ENCODE measurements at regions not wholly inside any gene's neighbourhood (a gene's known extent, or its start where the extent isn't known, plus 50 kb on each side); places are given as distances from the start of the nearest gene placed in this dataset.
"Not testable (repeated sequence)": the region's sequence is repeated elsewhere in the genome, so short reads cannot be mapped to it uniquely, and the experiment has no call there.

DNA sequence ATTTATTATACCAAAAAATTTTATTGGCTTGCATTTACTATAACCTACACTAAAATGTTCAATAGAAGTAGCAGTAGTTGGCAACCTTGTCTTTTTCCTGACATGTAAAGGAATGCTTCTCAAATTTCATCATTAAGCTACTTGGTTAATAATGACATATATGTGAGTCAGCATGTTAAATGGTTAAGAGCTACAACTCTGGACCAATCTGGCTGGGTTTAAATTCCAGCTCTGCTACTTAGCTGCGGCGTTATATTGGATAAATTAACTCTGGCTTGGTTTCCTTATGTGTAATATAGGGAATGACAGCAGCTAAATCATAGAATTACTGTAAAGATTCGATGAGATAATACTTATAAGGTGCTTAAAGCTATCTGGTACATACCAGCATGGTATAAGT lies 53.7 kb upstream of the OTOGL start:
- DNase-seq: no peak

DNA sequence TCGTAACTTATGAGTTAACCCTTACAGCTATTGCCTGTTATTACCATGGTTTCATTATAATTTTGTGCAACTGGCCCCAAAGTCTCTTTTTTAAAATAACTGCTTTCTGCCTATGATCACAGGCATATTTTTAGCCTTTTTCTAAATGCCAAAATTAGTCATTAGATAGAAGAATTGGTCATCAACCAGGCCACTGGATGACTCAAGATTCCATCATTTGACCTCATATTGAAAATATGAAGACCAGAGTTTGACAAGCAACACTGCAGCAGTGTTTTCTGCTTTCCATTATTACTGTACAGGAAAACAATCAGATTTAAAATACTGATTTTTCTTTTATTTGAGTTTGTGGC lies 54.7 kb upstream of the OTOGL start:
- no peak for DNase-seq

DNA sequence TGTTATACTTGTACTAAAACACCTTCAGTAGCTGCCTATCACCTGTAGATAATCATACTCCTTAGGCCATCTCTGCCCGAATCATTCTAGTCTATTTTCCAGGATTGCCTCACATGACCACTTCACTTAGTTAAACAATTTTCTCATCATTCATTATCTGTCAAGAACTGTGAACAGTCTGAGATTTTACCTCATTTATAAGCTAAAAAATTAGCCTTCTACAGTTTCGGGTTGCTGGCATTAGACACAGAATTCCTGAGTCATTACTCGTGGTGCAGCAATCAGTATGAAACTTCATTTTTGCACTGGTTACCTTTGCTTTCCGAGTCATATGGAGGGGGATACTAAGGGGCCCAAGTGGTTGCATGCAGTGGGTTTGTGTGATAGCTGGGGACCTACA lies 57.6 kb upstream of the OTOGL start:
- no peak for DNase-seq

DNA sequence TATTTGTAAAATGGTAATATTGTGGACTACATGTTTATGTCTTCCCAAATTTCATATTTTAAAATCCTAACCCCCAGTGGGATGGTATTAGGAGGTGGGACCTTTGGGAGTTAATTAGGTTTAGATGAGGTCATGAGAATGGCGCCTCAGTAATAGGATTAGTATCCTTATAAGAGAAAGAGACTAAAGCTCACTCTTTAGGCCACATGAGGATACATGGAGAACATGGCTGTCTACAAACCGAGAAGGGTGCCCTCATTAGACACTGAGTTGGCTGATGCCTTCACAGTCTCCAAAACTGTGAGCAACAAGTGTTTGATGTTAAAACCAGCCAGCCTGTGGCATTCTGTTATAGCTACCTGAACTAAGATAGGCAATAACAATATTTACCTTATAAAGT lies 58.3 kb upstream of the OTOGL start:
- no peak for DNase-seq

DNA sequence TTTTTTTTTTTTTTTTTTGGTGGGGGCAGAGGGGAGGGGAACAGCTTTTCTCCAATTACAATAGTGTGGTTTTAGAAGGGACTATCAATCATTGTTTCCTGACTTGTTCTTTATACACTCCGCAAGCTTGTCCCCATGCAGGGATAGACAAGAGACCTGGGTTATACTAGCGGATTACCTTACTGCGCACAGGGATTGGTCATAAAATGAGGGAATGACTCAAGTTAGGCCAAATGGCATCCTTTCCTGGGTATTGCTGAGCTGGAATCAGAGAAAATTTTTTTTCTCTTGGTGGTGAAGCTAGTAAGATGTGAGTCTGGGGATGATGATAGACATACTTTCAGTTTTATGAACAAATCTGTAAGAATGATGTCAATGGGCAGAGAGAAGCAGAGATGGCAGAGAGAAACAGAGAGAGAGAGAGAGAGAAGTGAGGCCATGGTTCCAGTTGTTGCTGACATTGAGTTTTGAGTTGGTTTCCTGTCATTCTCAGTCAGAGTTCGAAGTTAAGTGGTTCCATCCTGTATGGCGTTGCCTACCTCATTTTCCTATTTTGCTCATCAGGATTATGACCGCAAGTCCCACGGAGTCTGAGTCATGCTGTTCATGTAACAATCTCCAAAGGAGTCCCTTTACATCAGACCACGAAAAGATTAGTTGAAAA lies 59.1 kb upstream of the OTOGL start:
- DNase-seq: no peak

DNA sequence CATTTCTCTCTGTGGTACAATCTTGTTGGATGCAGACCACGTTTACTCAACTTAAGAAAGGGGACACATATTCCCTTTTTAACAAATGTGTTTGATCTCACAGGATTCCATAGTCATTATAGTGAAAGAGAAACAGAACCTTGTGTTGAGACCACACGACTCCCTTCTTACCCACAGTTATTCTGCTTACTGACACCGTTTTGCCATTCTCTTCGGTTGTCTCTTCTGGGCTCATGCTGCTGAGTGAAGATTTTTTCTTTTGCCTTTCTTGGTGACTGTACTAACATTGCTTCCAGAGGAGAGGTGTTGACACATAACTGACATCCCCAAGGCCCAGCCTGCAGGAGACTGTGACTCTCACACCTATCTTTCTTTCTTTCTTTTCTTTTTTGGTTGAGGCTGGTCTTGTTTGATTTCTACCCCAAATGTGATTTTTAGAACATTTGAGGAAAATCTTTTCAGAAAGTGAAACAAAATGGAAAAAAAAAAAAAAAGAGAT lies 61.2 kb upstream of the OTOGL start:
- DNase-seq: no peak

DNA sequence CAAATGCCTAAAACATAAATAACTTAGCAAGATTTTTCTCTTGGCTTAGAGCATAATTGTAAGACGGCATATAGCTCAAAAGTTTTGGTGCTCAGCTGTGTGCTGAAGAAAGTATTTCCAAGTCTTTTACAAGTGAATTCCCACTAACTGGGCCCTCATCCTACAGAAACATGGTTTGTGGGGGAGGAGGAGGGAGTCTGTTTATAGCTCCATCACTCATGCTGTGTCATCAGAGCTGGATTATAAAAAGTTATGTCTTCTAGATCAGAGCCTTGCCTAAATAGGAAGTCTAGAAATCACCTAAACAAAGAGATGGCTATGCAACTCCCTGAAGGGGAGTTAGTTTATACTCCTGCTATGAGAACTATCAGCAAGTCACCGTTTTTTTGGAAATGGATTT lies 65.9 kb upstream of the OTOGL start:
- no peak for DNase-seq

DNA sequence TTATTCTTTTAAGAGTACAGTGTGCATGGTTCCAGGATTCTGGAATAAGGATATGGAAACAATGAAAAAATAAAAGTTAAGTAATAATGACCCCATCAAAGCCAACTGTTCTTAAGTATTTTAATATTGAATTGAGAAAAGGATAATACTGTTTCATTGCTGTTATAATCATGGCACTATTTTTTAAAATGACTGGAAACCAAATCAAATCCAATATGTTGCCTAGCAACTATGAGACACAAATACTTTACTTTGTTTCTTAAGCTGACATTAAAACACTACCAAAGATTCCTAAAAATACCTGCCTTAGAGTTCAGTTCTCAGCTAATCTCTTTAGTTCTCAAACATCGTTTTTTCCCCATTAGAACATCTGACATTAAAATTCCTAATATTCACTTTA lies 66.4 kb upstream of the OTOGL start:
- no peak for DNase-seq

DNA sequence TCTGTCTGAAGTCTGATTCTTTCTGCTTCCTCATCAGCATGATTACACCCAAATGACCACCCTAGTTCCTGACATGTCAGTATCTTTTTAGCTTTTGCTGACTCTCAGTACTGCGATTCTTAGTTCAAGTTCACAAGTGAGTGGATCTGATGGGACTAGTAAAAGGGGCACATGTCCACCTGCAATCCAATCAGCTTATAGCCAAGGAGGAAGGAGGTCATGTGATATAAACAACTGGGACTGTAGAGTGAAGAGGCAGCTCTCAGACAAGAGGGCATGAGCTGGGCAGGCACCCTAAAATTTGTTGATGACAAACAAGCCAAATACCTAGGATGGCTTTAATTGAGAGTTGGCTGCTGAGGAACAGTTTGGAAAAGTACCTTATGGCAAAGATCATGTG lies 68.1 kb upstream of the OTOGL start:
- DNase-seq: no peak

DNA sequence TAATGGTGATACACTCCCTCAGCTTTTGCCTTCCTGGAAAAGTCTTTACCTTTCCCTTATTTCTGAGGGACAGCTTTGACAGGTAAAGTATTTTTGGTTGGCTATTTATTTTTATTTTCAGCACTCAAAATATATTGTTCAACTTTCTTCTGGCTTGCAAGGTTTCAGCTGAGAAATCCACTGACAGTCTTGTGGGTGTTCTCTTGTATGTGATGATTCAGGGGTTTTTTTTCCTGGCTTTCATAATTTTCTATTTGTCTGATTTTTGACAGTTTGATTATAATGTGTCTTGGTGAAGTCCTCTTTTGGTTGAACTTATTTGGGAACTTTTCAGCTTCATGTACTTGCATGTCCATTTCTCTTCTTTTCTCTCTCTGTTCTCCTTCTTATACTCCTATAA lies 73.7 kb upstream of the OTOGL start:
- no peak for DNase-seq

DNA sequence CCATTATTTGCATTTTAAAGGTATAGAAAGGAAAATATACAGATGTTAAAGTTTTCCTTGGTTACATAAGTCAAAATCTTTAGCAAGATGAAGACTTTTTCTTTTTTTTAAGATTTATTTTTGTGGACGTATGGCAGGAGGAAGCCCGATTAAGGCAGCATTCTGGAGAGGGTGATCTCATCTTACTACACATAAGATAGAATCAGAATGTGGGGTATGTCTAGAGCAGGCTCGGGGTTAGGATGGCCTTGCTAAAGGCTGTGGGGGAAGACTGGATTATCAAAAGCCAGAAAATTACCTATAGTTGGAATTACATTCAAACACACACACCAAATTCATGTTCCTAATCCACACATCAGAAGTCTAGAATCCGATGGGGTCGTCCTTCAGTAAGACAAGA lies 79.6 kb upstream of the OTOGL start:
- DNase-seq: no peak

DNA sequence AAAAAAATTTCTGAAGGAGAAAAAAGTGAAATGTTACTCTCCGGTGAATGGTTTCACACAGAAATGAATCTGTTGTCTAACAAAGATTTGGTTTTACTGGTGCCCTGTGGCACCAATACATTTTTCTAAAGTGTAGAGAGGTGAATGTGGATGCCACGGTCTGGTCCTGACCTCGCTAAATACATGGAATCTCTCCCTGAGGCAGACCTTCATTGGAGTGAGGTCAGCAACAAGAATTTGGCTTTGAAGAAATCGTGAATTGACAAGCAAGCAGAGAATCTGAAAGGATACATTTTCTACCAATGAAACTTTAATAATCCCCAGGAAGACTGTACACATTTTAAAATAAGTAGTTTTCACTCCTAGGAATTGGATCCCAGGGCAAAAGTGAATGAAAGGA lies 81.2 kb upstream of the OTOGL start:
- DNase-seq: no peak

DNA sequence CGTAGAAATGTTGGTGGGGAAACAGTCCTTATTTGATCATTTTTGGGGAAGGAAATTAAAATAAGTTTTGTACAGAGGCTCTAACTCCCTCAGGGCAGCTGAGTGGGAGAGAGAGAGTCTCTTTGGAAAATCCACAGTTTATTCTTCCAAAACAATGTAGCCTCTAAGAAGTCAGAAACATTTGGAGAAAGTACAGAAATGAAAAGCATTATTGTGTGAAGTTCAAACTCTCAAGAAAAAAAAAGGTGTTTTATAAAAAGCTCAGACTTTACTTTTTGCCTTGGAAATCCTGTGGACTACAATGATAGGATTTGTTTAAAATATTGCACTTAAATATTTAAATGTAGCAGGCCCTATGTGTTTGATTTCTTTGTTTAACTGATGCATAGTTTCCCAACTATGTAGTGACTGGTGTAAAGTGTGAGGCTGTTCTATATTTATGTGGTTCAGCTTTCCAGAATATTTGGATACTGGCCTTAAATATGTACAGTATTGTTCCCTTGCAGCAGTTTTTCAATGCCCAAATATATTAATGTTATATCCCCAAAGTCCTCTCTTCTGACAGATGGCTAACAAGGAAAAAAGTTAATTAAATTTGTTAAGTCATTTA lies 82.0 kb upstream of the OTOGL start:
- no peak for DNase-seq

DNA sequence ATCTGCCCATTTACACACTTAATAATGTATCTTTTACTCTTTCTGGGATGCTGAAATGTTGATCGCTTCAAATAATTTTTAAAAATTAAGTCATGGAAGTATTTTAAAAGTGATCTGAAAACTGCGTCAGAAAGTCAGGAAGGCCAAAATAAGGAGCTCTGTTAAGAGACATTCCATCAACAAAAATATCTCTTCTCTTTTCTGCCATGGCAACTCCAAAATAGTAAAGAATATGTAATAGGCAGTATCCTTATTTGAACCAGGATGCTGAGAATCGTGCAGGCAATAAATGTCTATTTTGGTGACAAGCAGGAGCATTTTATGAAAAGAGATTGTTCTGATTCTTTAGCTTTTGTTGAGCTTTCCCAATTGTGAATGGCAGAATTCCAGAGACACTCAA lies 81.8 kb upstream of the PPP1R12A start:
- no peak for DNase-seq

DNA sequence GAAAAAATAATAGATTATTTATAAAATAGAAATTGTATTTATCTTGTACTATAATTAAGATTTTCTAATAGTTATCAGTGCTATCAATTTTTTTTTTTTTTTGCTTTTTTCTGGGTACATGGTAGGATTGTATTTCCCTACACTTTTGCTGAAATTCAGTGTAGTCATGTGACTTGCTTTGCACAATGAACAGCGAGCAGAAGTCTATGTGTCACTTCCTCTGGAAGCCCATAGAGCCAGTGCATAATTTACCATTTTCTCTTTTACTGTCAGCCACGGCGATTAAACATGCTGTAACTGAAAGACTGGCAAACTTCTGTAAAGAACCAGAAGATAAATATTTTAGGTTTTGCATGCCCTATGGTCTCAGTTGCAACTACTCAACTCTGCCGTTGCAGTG lies 80.8 kb upstream of the PPP1R12A start:
- no peak for DNase-seq

DNA sequence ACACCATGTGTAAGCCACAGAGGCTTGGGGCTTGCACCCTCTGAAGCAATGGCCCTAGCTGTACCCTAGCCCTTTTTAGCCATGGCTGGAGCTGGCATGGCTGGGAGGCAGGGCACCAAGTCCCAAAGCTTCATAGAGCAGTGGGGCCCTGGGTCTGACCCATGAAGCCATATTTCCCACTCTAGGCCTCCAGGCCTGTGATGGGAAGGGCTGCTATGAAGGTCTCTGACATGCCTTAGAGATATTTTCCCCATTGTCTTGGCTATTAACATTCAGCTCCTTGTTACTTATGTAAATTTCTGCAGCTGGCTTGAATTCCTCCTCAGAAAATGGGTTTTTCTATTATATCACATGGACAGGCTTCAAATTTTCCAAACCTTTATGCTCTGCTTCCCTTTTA lies 68.8 kb upstream of the PPP1R12A start:
- DNase-seq: not testable (repeated sequence)

DNA sequence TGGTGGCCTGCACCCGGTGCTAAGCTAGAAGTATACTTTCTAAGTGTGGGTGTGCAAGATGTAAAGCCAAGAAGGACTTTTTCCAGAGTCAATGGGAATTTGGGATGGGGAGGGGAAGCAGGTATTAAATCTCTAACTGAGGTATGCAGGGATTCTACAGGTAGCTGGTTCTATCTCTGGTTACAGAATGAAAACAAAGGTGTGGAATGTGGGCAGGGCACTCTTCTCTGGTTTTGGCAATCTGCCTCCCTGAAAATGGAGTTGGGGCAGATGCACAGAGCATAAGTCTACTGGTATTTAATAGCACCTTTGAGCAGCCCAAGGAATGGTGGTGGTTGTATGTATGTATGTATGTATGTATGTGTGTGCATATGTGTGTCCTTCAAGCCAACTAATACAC lies 66.7 kb upstream of the PPP1R12A start:
- no peak for DNase-seq

DNA sequence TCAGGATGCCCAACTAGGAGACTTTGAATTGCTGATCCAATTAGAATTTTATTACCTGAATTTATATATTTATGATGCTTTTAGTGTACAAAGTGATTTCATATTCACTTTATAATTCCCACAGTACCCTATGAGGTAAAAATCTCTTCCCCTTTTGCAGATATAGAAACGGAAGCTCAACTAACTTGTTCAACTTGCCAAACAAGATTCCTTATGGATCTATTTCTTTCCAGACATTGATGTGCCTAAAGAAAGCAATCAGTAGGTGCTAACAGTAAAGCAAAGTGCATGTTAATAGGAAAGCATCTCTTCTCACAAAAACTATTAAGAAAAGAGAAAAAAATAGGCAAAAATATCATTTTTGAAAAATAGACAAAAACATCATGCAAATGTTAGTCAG lies 65.9 kb upstream of the PPP1R12A start:
- no peak for DNase-seq

DNA sequence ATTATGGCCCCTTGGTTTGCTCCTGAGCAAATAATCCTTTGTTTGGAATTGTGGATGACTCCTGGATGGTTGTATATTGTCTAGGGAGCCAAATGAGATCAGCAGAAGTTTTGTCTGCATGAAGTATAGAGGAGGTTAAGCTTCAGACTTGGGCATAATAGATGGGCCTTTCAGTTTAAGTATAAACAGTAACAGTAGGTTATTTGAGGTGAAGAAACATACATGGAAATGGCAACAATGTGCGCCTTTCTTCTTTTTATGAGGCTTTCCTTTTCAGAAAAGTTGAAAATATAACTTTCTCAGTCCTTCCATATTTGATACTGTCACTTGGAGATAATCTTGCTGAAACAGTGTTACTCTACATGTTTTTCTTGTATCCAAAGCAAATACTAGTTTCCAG lies 63.7 kb upstream of the PPP1R12A start:
- no peak for DNase-seq

DNA sequence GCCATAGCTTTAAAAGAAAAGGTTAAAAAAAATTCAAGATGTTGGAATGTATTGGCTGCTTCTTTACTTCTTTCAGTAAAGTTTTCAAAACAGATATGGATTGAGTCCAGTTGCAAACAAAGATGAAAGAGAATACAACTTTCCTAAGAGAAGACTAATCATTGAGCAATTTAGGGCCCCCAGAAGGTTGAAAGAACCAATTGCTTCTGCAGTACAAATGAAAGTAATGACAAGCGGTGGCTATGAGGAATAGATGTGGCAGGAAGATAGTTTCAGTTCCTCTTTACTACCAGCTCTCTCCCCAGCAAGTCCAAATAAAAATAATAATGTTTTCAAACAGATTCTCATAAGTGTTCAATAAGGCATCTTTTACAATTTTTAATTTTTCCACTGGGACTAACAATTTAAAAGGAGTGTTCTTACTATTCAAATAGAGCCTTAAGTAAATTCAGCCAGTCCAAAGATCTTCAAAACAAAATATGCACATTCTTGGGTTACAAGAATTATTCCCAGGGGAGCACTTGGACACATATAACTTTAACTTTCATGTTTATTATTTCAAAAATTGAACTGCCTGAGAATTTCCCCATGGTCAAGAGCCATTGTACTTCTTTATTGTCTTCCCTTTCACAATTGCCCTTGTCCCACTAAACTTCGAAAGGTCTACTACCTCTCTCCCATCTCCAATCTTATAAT lies 62.3 kb upstream of the PPP1R12A start:
- no peak for DNase-seq

DNA sequence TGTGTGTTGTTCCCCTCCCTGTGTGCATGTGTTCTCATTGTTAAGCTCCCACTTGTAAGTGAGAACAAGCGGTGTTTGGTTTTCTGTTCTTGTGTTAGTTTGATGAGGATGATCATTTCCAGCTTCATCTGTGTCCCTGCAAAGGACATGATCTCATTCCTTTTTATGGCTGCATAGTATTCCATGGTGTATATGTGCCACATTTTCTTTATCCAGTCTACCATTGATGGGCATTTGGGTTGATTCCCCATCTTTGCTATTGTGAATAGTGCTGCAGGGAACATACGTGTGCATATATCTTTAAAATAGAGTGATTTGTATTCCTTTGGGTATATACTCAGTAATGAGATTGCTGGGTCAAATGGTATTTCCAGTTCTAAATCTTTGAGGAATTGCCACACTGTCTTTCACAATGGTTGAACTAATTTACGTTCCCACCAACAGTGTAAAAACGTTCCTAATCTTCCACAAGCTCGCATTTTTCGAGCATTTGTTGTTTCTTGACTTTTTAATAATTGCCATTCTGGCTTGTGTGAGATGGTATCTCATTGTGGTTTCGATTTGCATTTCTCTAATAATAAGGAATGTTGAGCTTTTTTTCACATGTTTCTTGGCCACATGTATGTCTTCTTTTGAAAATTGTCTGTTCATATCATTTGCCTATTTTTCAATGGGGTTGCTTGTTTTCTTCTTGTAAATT lies 60.6 kb upstream of the PPP1R12A start:
- DNase-seq: peak; percentile 35

DNA sequence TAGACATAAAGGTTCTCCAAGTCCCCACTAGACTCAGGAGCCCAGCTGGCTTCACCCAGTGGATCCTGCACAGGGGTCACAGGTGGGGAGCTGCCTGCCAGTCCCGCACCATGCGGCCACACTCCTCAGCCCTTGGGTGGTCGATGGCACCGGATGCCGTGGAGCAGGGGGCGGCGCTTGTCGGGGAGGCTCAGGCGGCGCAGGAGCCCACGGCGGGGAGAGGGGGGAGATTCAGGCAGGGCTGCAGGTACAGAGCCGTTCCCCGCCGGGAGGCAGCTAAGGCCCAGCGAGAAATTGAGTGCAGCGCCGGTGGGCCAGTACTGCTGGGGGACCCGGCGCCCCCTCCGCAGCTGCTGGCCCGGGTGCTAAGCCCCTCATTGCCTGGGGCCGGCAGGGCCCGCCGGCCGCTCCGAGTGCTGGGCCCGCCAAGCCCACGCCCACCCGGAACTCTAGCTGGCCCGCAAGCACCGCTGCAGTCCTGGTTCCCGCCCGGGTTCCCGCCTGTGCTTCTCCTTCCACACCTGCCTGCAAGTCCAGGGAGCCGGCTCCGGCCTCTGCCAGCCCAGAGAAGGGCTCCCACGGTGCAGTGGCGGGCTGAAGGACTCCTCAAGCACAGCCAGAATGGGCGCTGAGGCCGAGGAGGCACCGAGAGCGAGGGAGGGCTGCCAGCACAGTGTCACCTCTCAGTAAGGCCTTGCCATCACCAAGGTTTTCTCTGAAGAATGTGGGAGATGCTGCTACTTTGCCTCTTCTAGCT lies 58.4 kb upstream of the PPP1R12A start:
- DNase-seq: no peak

DNA sequence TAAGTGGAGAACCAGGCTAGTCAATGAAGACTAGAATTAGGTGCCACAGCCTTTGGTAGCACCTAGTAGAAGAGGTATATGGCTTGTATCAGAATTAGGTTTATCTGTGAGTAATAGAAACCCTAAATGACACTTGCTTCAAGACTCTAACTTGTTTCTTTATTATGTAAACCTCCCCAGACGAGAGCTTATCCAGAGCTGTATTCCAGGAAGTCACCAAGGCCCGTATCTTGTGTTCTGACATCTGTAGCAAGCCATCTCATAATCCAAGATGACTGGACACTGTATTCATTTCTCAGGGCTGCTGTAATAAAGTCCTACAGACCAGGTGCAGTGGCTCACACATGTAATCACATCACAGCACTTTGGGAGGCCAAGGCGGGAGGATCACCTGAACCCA lies 56.7 kb upstream of the PPP1R12A start:
- no peak for DNase-seq
